Activated T-cell treated with anti-CD3 and anti-CD28 coated beads, Interleukin-2, amount 50 U/mL, for 24 hours (primary cell): ENCODE measurements at regions not wholly inside any gene's neighbourhood (a gene's known extent, or its start where the extent isn't known, plus 50 kb on each side); places are given as distances from the start of the nearest gene placed in this dataset.

Experiments used
- DNase-seq: peaks from one replicate; pipeline ENCODE4 v3.0.0-alpha.2; 2020
- H3K27ac Mint-ChIP-seq: 2 replicates; pipeline ENCODE4 v1.8.0; 2020; ENCODE audit warnings: mild to moderate bottlenecking, mixed read lengths
- H3K27me3 Mint-ChIP-seq: 2 replicates; pipeline ENCODE4 v1.8.0; 2020; ENCODE audit warnings: mixed read lengths
- H3K36me3 Mint-ChIP-seq: 2 replicates; pipeline ENCODE4 v1.8.0; 2020; ENCODE audit warnings: low read depth, mixed read lengths
- H3K4me1 Mint-ChIP-seq: 2 replicates; pipeline ENCODE4 v1.8.0; 2020; ENCODE audit warnings: low read depth, mixed read lengths
- H3K4me3 Mint-ChIP-seq: 2 replicates; pipeline ENCODE4 v1.8.0; 2020; ENCODE audit warnings: mild to moderate bottlenecking, moderate library complexity, mixed read lengths
- H3K9me3 Mint-ChIP-seq: 2 replicates; pipeline ENCODE4 v1.8.0; 2020; ENCODE audit warnings: mixed read lengths

DNA sequence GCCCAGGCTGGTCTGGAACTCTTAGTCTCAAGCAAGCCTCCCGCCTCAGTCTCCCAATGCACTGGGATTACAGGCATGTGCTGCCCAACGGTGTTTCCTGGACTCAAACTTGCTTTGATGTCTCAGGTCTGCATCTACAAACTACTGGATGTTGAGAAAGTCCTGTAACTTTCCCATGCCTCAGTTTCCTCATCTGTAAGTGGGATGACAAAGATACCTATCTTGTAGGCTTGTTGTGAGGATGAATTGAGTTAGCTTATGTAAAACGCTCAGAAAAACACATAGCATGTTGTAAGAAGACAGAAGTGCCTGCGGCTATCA is 63.6 kb upstream of the NUDT4 start:
- H3K4me3 Mint-ChIP-seq = no peak overlapping the region
- DNase-seq = no peak
- peaks cover 4% of the 10 kb centered on the region for H3K4me1 Mint-ChIP-seq
- H3K27ac Mint-ChIP-seq = no peak overlapping the region
- no peaks in the 10 kb centered on the region for H3K36me3 Mint-ChIP-seq
- no peaks in the 10 kb centered on the region for H3K9me3 Mint-ChIP-seq
- no peaks in the 10 kb centered on the region for H3K27me3 Mint-ChIP-seq

DNA sequence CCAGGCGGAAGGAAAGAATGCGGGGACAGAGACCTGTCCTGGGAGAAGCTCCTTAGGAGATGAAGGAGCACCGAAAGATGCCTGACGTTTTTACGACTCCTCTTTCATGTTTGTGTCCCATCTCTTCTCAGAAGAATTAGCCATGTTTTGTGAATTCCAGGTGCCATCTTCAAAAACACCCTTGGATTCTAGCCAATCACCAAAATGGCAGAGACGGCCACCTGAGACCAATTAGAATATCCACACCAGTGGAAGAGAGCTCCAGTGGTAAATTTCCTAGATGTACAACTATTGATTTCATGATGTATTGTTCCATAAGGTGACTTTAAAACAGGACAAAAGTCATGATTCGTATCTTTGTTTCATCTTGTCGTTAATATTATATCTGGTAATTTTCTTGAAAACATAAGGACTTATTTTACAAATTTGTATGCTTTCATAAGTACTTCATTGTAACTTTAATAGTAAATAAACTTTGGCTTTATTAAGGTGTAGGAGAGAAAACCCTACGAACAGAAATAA is 62.3 kb upstream of the NUDT4 start:
- H3K27me3 Mint-ChIP-seq = no peaks in the 10 kb centered on the region
- H3K4me1 Mint-ChIP-seq = peaks cover 4% of the 10 kb centered on the region
- no peak overlapping the region for H3K27ac Mint-ChIP-seq
- H3K9me3 Mint-ChIP-seq = no peaks in the 10 kb centered on the region
- no peaks in the 10 kb centered on the region for H3K36me3 Mint-ChIP-seq
- H3K4me3 Mint-ChIP-seq = no peak overlapping the region
- DNase-seq = no peak

DNA sequence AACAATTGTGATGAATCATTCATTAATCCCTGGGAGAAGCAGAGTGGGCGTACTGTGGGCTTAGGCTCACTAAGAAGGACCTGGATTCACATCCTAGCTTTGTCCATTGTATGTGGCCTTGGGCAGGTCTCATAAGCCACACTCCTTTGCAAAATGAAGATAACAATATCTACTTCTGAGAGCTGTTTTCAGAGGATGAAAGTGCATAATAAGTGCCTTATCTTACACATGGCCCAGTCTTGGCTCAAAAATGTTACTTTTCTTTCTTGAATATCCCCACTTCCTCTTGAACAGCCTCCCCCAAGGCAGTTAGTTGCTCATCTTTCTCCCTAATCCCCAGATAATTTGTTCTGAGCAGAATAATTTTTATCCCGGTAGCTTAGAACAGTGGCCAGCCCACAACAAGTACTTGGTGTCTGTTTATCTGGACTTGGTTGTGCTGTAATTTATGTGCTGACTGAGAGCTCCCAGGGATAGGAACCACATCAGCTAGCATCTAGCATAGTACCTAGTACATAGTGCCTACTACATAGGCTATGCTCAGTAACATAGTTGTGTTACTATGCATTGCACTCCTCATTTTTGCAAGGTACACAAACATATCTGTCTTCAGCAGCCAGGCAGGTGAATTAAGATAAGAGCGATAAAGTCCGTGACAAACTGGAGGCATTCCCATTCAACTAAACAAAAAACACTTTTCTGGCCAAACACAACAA is 61.7 kb upstream of the NUDT4 start:
- Mint-ChIP-seq H3K27me3 (no peaks in the 10 kb centered on the region), H3K9me3 (no peaks in the 10 kb centered on the region), H3K27ac (no peak overlapping the region), H3K4me1 (peaks cover 4% of the 10 kb centered on the region), H3K4me3 (no peak overlapping the region), H3K36me3 (no peaks in the 10 kb centered on the region)
- no peak for DNase-seq

DNA sequence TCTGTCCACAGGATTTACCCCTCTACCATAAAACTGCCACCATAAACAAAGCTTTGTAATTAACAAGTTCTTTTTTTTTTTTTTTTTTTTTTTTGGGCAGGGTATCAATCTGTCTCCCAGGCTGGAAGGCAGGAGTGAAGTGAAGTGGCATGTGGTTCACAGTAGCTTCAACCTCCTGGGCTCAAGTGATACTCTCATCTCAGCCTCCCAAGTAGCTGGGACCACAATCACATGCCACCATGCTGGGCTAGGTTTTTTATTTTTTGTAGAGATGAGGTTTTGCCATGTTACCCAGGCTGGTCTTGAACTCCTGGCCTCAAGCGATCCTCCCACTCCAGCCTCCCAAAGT is 61.1 kb upstream of the NUDT4 start:
- Mint-ChIP-seq H3K27me3 (no peaks in the 10 kb centered on the region), H3K27ac (no peak overlapping the region), H3K4me3 (no peak overlapping the region), H3K9me3 (no peaks in the 10 kb centered on the region), H3K36me3 (no peaks in the 10 kb centered on the region), H3K4me1 (peaks cover 4% of the 10 kb centered on the region)
- DNase-seq = no peak

DNA sequence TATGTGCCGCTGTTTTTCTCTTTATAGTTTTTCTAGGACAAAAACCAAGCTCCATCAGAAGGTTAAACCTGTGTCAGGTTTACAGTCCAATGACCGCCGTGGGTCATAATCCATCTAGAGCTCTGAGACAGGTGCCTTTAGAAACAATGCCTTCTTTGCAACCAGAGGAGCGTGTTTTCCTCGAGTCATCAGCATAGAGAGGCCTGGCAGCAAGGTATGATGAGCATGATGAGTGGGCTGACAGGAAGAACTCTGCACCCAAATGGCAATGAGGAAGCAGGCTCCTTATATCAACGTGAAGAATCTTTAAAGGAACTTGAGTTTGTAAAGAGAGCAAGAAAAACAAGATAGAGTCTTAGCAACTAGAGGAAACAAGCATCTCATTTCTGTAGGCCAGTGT is 60.5 kb upstream of the NUDT4 start:
- Mint-ChIP-seq H3K27ac (no peak overlapping the region), H3K4me1 (peaks cover 4% of the 10 kb centered on the region), H3K4me3 (no peak overlapping the region), H3K36me3 (no peaks in the 10 kb centered on the region), H3K9me3 (no peaks in the 10 kb centered on the region), H3K27me3 (no peaks in the 10 kb centered on the region)
- DNase-seq = no peak

DNA sequence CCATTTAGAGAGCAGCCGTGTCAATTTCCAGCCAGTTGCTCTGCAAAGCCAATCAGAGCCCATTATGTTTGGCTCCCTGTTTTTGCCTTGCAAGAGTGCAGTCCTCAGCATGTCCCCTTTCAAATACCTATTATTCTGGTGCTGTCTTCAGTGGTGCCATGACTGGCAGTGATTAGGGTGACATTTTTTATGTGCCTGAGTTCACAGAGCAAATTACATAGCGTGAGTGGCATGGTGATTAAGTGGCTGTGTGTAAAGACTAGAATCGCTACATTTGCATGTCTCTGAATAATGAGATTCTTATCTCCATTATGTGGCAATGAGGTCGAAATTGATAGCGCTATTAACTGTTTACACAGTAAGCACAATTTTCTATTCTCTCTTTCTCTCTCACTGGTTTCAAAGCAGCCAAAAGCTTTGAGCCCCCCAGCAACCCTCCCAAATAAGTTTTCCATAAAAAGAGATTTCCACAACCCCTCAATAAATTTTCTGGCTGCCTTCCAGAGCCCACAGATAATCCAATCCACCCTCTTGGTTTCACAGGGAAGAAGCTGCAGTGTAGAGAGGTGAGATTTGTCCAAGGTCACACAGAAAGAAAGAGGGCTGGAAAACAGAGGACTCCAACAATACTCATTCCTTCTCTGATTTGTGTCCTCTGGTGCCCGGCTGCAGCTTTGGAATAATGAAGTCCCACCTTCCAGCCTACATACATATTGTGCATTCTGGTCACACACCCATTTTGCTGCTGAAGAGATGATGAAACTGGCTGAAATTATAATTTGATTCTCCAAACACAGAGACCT is 58.8 kb upstream of the NUDT4 start:
- no peaks in the 10 kb centered on the region for H3K36me3 Mint-ChIP-seq
- no peaks in the 10 kb centered on the region for H3K27me3 Mint-ChIP-seq
- H3K27ac Mint-ChIP-seq = no peak overlapping the region
- H3K4me1 Mint-ChIP-seq = peaks cover 6% of the 10 kb centered on the region
- DNase-seq = no peak
- no peak overlapping the region for H3K4me3 Mint-ChIP-seq
- no peaks in the 10 kb centered on the region for H3K9me3 Mint-ChIP-seq

DNA sequence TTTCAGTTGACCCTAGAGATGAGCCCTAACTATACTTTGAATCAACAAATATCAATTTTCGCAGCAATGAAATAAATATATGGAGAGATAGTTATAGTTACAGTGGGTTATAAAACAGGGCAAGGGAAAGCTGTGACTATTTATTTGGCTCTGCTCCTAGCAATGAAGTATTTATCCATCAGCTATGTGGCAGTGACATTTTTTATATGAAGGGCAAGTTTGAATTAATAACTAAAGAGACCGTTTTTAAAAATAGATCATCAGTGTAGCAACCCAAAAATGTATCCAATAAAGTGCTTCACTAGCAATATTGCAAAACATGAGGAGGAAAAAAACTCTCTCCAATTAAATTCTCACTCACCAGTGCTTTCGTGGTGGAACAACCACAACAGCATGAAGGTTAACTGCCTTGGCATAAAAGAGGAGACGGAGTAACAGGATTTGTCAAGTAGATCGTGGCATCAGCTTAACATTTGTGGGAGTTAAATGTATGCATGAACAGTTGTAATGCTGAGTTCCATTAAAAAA is 58.1 kb upstream of the NUDT4 start:
- Mint-ChIP-seq H3K4me3 (no peak overlapping the region), H3K4me1 (peaks cover 6% of the 10 kb centered on the region), H3K27ac (no peak overlapping the region), H3K36me3 (no peaks in the 10 kb centered on the region), H3K27me3 (no peaks in the 10 kb centered on the region), H3K9me3 (no peaks in the 10 kb centered on the region)
- no peak for DNase-seq

DNA sequence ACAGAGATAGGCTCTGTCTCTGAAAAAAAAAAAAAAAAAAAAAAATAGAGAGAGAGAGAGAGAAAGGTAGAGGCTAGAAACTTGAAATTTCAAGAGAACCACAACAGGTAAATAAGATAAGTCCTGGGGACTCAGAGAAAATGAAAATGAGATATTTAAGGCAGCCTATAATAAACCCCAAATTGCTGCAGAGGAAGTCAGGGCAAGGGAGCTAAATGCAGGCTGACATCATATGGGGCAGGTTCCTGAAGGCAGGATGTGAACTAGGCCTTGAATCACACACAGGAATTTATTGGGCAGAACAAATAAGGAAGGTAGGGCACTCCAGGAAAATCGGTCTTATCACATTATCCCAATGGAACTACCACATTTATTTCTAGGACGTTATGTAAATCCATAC is 54.9 kb upstream of the NUDT4 start:
- H3K9me3 Mint-ChIP-seq = no peaks in the 10 kb centered on the region
- no peak for DNase-seq
- H3K4me1 Mint-ChIP-seq = peaks cover 2% of the 10 kb centered on the region
- no peaks in the 10 kb centered on the region for H3K36me3 Mint-ChIP-seq
- no peak overlapping the region for H3K27ac Mint-ChIP-seq
- H3K27me3 Mint-ChIP-seq = no peaks in the 10 kb centered on the region
- H3K4me3 Mint-ChIP-seq = no peak overlapping the region

DNA sequence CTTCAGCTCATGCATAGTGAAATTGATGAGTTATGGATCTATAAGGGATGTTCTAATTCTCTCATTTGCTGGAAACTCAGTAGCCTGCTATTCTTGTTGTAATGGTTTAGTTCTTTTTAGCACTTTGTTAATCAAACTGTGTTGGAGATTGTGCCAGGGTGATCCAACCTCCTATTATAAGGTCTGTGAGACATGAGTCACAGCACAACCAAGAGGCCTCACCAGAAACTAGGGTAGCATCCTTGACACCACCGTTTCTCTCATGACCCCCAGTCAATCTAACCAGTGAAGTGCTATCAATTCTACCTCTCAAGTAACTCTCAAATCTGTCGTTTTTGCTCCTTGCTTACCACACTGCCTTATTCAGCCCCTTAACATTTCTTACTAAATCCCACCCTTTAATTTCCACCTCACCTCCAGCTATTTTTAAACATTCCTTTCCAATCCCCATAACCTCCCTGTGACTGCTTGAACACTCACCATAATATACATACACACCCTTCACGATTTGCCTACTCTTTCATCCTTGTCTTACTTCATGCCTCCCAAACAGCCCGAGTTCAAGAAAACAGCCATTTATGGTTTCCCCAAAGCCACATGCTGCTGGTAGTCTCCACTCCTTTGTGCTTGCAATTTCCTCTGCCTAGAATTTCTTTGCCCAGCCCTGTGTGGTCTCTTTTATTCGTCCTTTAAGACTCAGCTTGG is 53.9 kb upstream of the NUDT4 start:
- Mint-ChIP-seq H3K27me3 (no peaks in the 10 kb centered on the region), H3K4me1 (peaks cover 2% of the 10 kb centered on the region), H3K4me3 (no peak overlapping the region), H3K36me3 (no peaks in the 10 kb centered on the region), H3K9me3 (no peaks in the 10 kb centered on the region), H3K27ac (no peak overlapping the region)
- no peak for DNase-seq

DNA sequence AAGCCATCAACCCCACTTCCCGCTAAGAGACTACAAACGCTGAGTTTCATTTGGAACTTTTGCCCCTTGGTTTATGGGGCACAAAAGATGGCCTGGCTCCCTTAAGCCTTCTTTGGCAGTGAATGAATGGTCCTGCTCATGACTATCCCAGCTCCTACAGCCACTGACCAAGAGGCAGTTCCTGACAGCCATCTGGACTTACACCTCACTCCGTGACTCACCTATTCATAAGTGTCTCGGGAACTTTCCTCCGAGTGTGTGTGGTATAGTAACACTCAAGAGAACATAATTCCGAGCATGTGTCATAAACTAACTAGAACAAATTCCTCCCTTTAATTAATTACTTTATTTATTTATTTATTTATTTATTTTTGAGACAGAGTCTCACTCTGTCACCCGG is 51.9 kb upstream of the NUDT4 start:
- no peak for DNase-seq
- Mint-ChIP-seq H3K9me3 (no peaks in the 10 kb centered on the region), H3K4me1 (peaks cover 2% of the 10 kb centered on the region), H3K27me3 (no peaks in the 10 kb centered on the region), H3K36me3 (no peaks in the 10 kb centered on the region), H3K27ac (no peak overlapping the region), H3K4me3 (no peak overlapping the region)
